ENCODE measurements at regions not wholly inside any gene's neighbourhood (a gene's known extent, or its start where the extent isn't known, plus 50 kb on each side); places are given as distances from the start of the nearest gene placed in this dataset.

DNA sequence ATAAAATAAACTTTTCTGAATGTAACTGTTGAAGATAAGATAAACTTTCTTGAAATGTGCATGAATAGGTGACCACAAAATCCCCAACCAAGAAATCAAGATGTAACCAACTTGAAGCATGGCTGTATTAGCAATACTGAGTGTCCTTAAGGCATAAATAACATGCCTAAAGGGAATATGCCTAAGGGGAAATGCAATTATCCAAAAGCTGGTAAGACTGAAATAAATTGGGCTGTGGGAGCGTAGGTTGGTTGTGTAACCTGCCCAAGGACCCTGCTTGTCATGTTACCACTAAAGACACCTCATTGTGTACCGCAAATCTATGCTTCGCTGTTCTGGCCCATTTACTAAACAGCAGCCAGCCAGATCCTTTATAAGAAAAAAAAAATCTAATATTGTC lies 200.8 kb upstream of the PDE10A start:
- TF ChIP-seq SP1 (IDR thresholded peaks at IDR 0.05) (no peak), TAF1 (conservative IDR thresholded peaks at IDR 0.05) (no peak), FOXA2 (IDR thresholded peaks at IDR 0.05) (no peak), GABPA (IDR thresholded peaks at IDR 0.05 in 1 of 2, conservative IDR thresholded peaks at IDR 0.05 in 1 of 2) (no peak), RXRA (IDR thresholded peaks at IDR 0.05) (no peak), JUND (IDR thresholded peaks at IDR 0.05) (no peak), FOXA1 (IDR thresholded peaks at IDR 0.05) (no peak)
- TF ChIP-seq, protein P1, sequence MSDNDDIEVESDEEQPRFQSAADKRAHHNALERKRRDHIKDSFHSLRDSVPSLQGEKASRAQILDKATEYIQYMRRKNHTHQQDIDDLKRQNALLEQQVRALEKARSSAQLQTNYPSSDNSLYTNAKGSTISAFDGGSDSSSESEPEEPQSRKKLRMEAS (IDR thresholded peaks at IDR 0.05) = no peak
- TF ChIP-seq, protein P2, sequence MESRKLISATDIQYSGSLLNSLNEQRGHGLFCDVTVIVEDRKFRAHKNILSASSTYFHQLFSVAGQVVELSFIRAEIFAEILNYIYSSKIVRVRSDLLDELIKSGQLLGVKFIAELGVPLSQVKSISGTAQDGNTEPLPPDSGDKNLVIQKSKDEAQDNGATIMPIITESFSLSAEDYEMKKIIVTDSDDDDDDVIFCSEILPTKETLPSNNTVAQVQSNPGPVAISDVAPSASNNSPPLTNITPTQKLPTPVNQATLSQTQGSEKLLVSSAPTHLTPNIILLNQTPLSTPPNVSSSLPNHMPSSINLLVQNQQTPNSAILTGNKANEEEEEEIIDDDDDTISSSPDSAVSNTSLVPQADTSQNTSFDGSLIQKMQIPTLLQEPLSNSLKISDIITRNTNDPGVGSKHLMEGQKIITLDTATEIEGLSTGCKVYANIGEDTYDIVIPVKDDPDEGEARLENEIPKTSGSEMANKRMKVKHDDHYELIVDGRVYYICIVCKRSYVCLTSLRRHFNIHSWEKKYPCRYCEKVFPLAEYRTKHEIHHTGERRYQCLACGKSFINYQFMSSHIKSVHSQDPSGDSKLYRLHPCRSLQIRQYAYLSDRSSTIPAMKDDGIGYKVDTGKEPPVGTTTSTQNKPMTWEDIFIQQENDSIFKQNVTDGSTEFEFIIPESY (IDR thresholded peaks at IDR 0.05) = no peak
- TF ChIP-seq, protein P3, sequence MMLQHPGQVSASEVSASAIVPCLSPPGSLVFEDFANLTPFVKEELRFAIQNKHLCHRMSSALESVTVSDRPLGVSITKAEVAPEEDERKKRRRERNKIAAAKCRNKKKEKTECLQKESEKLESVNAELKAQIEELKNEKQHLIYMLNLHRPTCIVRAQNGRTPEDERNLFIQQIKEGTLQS (IDR thresholded peaks at IDR 0.05) = no peak
- no peaks in the 10 kb centered on the region for H3K27me3 ChIP-seq (ENCODE audit: control insufficient read depth in 4 of 4, insufficient read depth in 4 of 4, low read length in 3 of 4)
- H3K4me3 ChIP-seq (ENCODE audit: low read depth in 1 of 3, low read length in 3 of 3) = no peak overlapping the region
- H3K9me3 ChIP-seq (ENCODE audit: control insufficient read depth in 4 of 4, low read length in 3 of 4) = peaks cover 0 to 5% (median 2%) of the 10 kb centered on the region in 4 donors
- H3K27ac ChIP-seq (ENCODE audit: low read depth in 1 of 2, low read length in 2 of 2) = no peak overlapping the region
- peaks cover 3 to 7% (median 6%) of the 10 kb centered on the region in 4 donors for H3K4me1 ChIP-seq (ENCODE audit: control insufficient read depth in 4 of 4, insufficient read depth in 4 of 4, low read length in 3 of 4)
- no peak overlapping the region for H3K9ac ChIP-seq (ENCODE audit: low read depth in 1 of 2, low read length in 2 of 2)
- no peak for DNase-seq (ENCODE audit: low spot score)
- WGBS = 55% methylated on average over 3 of the region's 3 CpGs
- H3K36me3 ChIP-seq (ENCODE audit: control insufficient read depth in 4 of 4, insufficient read depth in 3 of 4, low read depth in 1 of 4, low read length in 3 of 4) = no peaks in the 10 kb centered on the region

DNA sequence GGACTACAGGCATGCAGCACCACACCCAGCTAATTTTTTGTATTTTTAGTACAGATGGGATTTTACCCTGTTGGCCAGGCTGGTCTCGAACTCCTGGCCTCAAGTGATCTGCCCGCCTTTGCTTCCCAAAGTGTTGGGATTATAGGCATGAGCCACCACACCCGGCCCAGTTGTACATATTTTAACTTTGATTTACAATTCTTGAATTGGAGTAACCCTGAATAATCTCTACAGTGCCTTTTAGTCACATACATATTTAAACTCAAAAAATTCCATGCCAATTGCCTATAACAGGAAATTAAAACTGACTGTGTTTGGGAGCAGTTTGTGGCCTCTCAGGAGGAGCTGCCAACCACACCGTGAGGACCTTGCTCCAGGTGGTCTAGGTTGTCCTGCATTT lies 199.8 kb upstream of the PDE10A start:
- no peak for DNase-seq (ENCODE audit: low spot score)
- Histone ChIP-seq H3K4me3 (ENCODE audit: low read depth in 1 of 3, low read length in 3 of 3) (no peak overlapping the region), H3K36me3 (ENCODE audit: control insufficient read depth in 4 of 4, insufficient read depth in 3 of 4, low read depth in 1 of 4, low read length in 3 of 4) (no peaks in the 10 kb centered on the region), H3K27ac (ENCODE audit: low read depth in 1 of 2, low read length in 2 of 2) (no peak overlapping the region), H3K9ac (ENCODE audit: low read depth in 1 of 2, low read length in 2 of 2) (no peak overlapping the region), H3K9me3 (ENCODE audit: control insufficient read depth in 4 of 4, low read length in 3 of 4) (peaks cover 0 to 5% (median 2%) of the 10 kb centered on the region in 4 donors), H3K27me3 (ENCODE audit: control insufficient read depth in 4 of 4, insufficient read depth in 4 of 4, low read length in 3 of 4) (peaks cover 0 to 1% (median 0%) of the 10 kb centered on the region in 4 donors), H3K4me1 (ENCODE audit: control insufficient read depth in 4 of 4, insufficient read depth in 4 of 4, low read length in 3 of 4) (peaks cover 3 to 7% (median 6%) of the 10 kb centered on the region in 4 donors)
- 91% methylated on average over 4 of the region's 4 CpGs for WGBS
- TF ChIP-seq RAD21 (IDR thresholded peaks at IDR 0.05) = no peak
- TF ChIP-seq FOXA2 (IDR thresholded peaks at IDR 0.05) = no peak
- no peak for TF ChIP-seq RXRA (IDR thresholded peaks at IDR 0.05)
- no peak for TF ChIP-seq HNF4A (conservative IDR thresholded peaks at IDR 0.05)
- TF ChIP-seq YY1 (IDR thresholded peaks at IDR 0.05) = no peak
- TF ChIP-seq EGR1 (IDR thresholded peaks at IDR 0.05; ENCODE audit: low read depth in 2 of 2) = no peak
- TF ChIP-seq HNF4G (IDR thresholded peaks at IDR 0.05) = no peak
- TF ChIP-seq NR2F2 (IDR thresholded peaks at IDR 0.05) = no peak

DNA sequence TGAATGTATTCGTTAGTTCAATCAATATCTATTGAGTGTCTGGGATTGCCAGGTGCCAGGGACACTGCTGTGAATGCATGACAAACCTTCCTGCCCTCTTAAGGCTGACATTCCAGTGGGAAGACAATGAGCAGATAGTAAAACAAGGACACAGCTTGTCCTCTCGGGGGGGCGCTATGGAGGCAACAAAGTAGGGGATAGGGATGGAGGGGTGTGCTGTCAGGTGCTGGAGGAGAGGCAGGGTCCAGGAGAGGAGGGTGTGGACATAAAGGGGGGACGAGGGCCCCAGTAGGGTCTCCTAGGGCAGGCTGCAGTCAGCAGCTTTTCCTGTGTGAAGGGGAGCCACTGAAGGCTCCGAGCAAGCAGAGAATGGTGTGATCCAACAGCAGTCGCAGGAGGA lies 198.2 kb upstream of the PDE10A start:
- Histone ChIP-seq H3K27ac (ENCODE audit: low read depth in 1 of 2, low read length in 2 of 2) (no peak overlapping the region), H3K9ac (ENCODE audit: low read depth in 1 of 2, low read length in 2 of 2) (no peak overlapping the region), H3K9me3 (ENCODE audit: control insufficient read depth in 4 of 4, low read length in 3 of 4) (peaks cover 0 to 2% (median 0%) of the 10 kb centered on the region in 4 donors), H3K36me3 (ENCODE audit: control insufficient read depth in 4 of 4, insufficient read depth in 3 of 4, low read depth in 1 of 4, low read length in 3 of 4) (no peaks in the 10 kb centered on the region), H3K4me1 (ENCODE audit: control insufficient read depth in 4 of 4, insufficient read depth in 4 of 4, low read length in 3 of 4) (peaks cover 3 to 12% (median 8%) of the 10 kb centered on the region in 4 donors), H3K27me3 (ENCODE audit: control insufficient read depth in 4 of 4, insufficient read depth in 4 of 4, low read length in 3 of 4) (peaks cover 0 to 1% (median 0%) of the 10 kb centered on the region in 4 donors), H3K4me3 (ENCODE audit: low read depth in 1 of 3, low read length in 3 of 3) (no peak overlapping the region)
- no peak for DNase-seq (ENCODE audit: low spot score)
- 57% methylated on average over 6 of the region's 6 CpGs for WGBS
- no peak for TF ChIP-seq GABPA (IDR thresholded peaks at IDR 0.05 in 1 of 2, conservative IDR thresholded peaks at IDR 0.05 in 1 of 2)
- no peak for TF ChIP-seq JUND (IDR thresholded peaks at IDR 0.05)
- TF ChIP-seq, protein P2 (IDR thresholded peaks at IDR 0.05) = no peak
- no peak for TF ChIP-seq EGR1 (IDR thresholded peaks at IDR 0.05; ENCODE audit: low read depth in 2 of 2)
- TF ChIP-seq, protein P1 (IDR thresholded peaks at IDR 0.05) = no peak
- TF ChIP-seq NR2F2 (IDR thresholded peaks at IDR 0.05) = no peak
- no peak for TF ChIP-seq HNF4G (IDR thresholded peaks at IDR 0.05)
- TF ChIP-seq, protein P3 (IDR thresholded peaks at IDR 0.05) = no peak
- no peak for TF ChIP-seq TAF1 (conservative IDR thresholded peaks at IDR 0.05)
- no peak for TF ChIP-seq RAD21 (IDR thresholded peaks at IDR 0.05)
- no peak for TF ChIP-seq HNF4A (conservative IDR thresholded peaks at IDR 0.05)
- no peak for TF ChIP-seq FOXA2 (IDR thresholded peaks at IDR 0.05)
